ENCODE measurements at regions not wholly inside any gene's neighbourhood (a gene's known extent, or its start where the extent isn't known, plus 50 kb on each side); places are given as distances from the start of the nearest gene placed in this dataset.

DNA sequence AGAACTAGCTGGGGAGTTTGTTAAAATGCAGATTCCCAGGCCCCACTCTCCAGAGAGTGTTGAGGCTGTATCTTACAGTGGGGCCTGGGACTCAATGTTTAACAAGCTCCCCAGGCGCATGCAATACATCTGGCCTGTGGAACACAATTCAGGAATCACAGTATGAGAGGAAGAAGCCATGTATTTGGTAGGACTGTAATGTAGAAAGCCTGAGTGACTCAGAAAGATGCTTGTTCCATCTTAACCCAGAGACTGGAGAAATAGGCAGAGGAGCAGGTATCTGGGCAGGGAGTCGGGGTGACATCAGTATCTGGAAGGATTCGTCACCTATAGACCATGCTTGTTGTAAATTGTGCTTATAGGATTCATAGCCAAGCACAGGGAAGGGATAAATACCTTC, 90.5 kb downstream of the UNC5CL start:
- TF ChIP-seq FOXP2 (optimal IDR thresholded peaks at IDR 0.05; ENCODE audit: borderline replicate concordance, extremely low read depth, extremely low read length, insufficient read depth): no peak
- TF ChIP-seq POLR2AphosphoS5 (IDR thresholded peaks at IDR 0.05; ENCODE audit: low read depth, low read length): no peak
- TF ChIP-seq SIN3A (IDR thresholded peaks at IDR 0.05; ENCODE audit: borderline replicate concordance, insufficient read depth, low read length): no peak
- TF ChIP-seq TAF1 (IDR thresholded peaks at IDR 0.05; ENCODE audit: borderline replicate concordance, insufficient read depth, low read length): no peak
- TF ChIP-seq, protein P1, sequence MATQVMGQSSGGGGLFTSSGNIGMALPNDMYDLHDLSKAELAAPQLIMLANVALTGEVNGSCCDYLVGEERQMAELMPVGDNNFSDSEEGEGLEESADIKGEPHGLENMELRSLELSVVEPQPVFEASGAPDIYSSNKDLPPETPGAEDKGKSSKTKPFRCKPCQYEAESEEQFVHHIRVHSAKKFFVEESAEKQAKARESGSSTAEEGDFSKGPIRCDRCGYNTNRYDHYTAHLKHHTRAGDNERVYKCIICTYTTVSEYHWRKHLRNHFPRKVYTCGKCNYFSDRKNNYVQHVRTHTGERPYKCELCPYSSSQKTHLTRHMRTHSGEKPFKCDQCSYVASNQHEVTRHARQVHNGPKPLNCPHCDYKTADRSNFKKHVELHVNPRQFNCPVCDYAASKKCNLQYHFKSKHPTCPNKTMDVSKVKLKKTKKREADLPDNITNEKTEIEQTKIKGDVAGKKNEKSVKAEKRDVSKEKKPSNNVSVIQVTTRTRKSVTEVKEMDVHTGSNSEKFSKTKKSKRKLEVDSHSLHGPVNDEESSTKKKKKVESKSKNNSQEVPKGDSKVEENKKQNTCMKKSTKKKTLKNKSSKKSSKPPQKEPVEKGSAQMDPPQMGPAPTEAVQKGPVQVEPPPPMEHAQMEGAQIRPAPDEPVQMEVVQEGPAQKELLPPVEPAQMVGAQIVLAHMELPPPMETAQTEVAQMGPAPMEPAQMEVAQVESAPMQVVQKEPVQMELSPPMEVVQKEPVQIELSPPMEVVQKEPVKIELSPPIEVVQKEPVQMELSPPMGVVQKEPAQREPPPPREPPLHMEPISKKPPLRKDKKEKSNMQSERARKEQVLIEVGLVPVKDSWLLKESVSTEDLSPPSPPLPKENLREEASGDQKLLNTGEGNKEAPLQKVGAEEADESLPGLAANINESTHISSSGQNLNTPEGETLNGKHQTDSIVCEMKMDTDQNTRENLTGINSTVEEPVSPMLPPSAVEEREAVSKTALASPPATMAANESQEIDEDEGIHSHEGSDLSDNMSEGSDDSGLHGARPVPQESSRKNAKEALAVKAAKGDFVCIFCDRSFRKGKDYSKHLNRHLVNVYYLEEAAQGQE (IDR thresholded peaks at IDR 0.05; ENCODE audit: insufficient read depth in 1 of 2, low read depth in 2 of 2, low read length in 2 of 2): no peak

DNA sequence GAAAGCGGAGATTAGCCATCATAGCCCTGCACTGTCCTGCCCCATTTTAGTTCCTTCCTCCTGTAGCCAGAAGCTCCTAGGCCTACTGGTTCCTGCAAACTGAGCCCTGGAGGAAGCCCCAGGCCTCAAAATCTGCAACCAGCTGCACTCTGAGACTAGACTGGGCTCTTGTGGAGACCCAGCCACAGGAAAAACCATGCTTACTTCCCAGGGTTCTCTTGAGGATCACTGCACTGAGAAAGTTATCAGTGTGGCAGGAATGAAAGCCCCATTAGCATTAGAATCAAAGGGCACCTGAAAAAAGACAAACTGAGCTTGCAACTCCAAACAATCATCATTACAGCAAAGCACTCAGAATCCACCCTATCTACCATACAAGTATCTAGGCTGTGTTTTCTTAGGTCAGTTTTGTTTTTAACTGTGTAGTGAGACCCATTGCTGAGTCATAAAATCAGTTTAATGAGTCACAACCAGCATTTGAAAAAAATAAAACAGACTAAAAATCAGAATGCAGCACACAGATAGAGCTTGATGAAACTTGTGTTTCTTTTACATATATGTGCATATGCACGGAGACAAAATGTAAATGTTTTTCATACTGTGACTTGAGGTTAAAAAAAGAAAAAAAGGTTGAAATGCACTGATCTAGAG, 91.0 kb downstream of the UNC5CL start:
- TF ChIP-seq POLR2AphosphoS5 (IDR thresholded peaks at IDR 0.05; ENCODE audit: low read depth, low read length) (no peak), FOXP2 (optimal IDR thresholded peaks at IDR 0.05; ENCODE audit: borderline replicate concordance, extremely low read depth, extremely low read length, insufficient read depth) (no peak), TAF1 (IDR thresholded peaks at IDR 0.05; ENCODE audit: borderline replicate concordance, insufficient read depth, low read length) (no peak), SIN3A (IDR thresholded peaks at IDR 0.05; ENCODE audit: borderline replicate concordance, insufficient read depth, low read length) (no peak)
- TF ChIP-seq, protein P1 (IDR thresholded peaks at IDR 0.05; ENCODE audit: insufficient read depth in 1 of 2, low read depth in 2 of 2, low read length in 2 of 2): no peak

DNA sequence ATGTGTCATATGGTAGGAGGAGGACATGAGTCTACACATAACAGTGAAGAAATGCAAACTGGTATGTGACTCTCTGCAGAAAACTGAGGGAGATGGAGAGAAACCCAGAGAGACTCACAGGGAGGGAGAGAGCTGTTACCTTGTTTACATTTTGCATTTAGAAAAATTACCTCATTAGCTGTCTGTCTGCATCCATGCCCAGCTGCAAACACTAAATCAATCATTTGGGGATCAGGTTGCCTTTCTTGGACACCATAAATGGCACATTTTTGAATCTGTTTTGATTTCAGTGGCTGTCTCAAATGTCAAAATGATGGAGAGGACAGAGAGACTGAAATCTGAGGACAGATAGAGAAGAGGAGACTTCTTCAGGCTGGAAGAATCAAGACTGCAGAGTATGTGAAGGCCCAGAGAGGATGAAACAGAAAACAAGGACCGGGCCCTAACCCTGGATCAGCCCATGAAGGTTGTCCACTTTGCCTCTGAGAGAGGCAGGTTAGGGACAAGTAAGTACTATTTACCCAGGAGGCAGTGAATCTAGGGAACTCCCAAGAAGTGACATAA, 92.2 kb downstream of the UNC5CL start:
- TF ChIP-seq POLR2AphosphoS5 (IDR thresholded peaks at IDR 0.05; ENCODE audit: low read depth, low read length): no peak
- TF ChIP-seq FOXP2 (optimal IDR thresholded peaks at IDR 0.05; ENCODE audit: borderline replicate concordance, extremely low read depth, extremely low read length, insufficient read depth): no peak
- no peak for TF ChIP-seq TAF1 (IDR thresholded peaks at IDR 0.05; ENCODE audit: borderline replicate concordance, insufficient read depth, low read length)
- TF ChIP-seq, protein P1 (IDR thresholded peaks at IDR 0.05; ENCODE audit: insufficient read depth in 1 of 2, low read depth in 2 of 2, low read length in 2 of 2): no peak
- no peak for TF ChIP-seq SIN3A (IDR thresholded peaks at IDR 0.05; ENCODE audit: borderline replicate concordance, insufficient read depth, low read length)

DNA sequence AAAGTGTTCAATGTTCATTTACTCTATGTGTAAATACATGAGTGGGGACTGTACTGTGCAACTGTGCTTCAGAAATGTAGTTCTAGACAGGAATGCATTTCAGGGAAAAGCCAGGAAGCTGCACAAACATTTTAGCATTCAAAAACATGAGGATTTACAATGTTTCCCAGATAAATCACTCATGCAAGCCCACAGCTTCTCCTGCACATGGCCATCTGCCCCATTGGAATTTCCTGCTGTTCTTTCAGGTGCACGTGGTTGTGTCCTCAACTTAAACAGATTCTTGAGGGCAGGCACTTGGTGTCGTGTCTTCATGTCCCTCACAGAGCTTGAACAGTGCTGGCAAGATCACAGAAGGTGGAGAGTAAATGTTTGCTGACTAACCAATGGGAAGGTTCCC, 101.5 kb downstream of the UNC5CL start:
- no peak for TF ChIP-seq SIN3A (IDR thresholded peaks at IDR 0.05; ENCODE audit: borderline replicate concordance, insufficient read depth, low read length)
- no peak for TF ChIP-seq TAF1 (IDR thresholded peaks at IDR 0.05; ENCODE audit: borderline replicate concordance, insufficient read depth, low read length)
- TF ChIP-seq, protein P1 (IDR thresholded peaks at IDR 0.05; ENCODE audit: insufficient read depth in 1 of 2, low read depth in 2 of 2, low read length in 2 of 2): no peak
- TF ChIP-seq FOXP2 (optimal IDR thresholded peaks at IDR 0.05; ENCODE audit: borderline replicate concordance, extremely low read depth, extremely low read length, insufficient read depth): no peak
- no peak for TF ChIP-seq POLR2AphosphoS5 (IDR thresholded peaks at IDR 0.05; ENCODE audit: low read depth, low read length)

Data from PFSK-1 (cell line).